HG03342 (cell line): ENCODE measurements at regions not wholly inside any gene's neighbourhood (a gene's known extent, or its start where the extent isn't known, plus 50 kb on each side); places are given as distances from the start of the nearest gene placed in this dataset.
"Not testable (repeated sequence)": the region's sequence is repeated elsewhere in the genome, so short reads cannot be mapped to it uniquely, and the experiment has no call there.

ENCODE experiments used
- ATAC-seq: cut with Tn5 transposase; IDR thresholded peaks from one replicate; pipeline ENCODE4 v1.9.1; 2021; ENCODE audit warnings: mild to moderate bottlenecking, moderate library complexity; ENCODE audit not compliant: unreplicated experiment

DNA sequence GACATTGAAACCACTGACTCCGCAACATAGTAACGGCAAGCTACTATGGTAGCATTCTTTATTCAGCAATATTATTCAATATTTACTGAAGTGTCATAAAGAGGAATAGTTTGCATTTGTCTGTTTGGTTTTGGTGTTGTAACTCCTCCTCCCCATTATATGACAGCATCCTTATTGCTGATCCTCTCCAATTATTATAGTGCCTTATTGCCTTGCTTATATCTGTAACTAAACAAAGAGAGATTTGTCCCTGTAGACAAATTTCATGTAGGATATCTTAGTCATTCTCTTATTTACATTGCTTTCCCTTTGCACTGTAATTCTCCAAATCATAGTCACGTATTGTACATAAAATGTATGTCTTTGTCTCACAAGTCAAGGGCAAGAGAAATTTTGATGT lies 1041.2 kb upstream of the ZEB2 start:
- no peak for ATAC-seq

- ATAC-seq, result no peak
Measured at GRCh38 chr2:145558617-145559350, 1038.9 kb upstream of the ZEB2 start.

- no peak for ATAC-seq
Measured at GRCh38 chr2:145555360-145555759, 1035.4 kb upstream of the ZEB2 start.

DNA sequence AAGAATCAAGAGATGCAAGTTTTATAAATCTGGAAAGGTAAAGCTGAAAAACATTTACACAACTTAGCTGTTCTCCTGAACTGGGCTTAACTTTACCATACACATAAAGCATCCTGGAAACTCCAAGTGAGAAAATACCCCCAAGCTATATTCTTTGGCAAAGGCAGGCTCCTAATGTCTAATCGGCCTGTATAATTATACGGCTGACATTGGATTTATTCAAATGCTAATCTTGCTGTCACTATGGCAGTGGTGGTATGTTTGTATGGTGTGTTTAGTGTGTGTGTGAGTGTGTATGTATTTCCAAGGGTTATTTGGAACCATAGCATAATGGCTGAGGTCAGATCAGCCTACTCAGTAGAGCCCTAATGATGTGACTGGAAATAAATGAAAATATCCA lies 1031.8 kb upstream of the ZEB2 start:
- ATAC-seq, result no peak

- no peak for ATAC-seq
Measured at GRCh38 chr2:145548479-145548878, 1028.6 kb upstream of the ZEB2 start.

DNA sequence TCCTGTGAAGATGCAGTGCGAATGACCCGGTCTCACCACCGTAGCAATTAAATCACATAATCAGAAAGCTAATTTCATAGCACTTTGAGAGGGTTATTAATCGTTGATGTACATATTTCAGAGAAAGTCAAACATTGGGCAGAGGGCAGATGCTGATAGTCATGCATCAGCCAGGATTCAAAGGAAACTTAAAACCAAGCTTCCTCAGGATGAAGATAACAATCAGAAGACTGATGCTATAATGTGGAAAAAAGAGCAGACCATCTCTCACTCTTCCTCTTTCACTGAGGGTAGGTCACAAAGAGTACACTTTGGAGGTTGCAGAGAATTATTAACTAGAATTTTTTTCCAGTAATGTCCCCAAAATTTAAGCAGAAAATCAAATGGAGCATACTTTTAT lies 1027.7 kb upstream of the ZEB2 start:
- no peak for ATAC-seq

DNA sequence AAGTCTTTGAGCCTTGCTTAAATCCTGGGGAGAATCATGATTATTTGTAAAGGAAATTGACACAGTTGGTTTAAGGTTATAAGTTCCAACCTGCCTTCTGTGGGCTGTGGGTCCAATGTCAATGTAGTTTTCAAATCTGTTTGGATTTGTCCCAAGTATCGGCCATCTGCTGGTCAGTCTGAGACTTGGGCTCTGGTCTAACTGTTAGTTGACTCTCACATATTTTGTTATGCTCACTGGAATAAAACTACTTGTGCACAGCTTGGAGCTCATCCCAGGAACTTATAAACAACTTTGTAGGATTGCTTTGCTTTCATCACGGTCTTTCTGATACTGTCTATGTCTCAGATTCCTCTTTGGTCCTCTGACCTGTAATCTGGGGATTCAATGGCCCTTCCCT lies 1026.2 kb upstream of the ZEB2 start:
- ATAC-seq, result no peak

DNA sequence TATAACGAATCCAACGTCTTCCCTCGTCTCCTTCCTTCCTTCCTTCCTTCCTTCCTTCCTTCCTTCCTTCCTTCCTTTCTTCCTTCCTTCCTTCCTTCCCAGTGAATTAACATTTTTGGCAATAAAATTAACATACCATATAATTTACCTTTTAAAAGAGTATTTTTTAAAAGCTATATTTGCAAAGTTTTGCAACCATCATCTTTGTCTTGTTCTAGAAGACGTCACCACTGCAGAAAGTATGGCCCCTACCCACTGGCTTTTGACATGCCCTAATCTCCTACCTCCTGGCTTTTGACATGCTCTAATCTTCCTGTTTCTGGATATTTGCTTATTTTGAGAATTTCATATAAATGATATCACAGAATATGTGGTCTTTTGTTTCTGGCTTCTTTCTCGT lies 1023.9 kb upstream of the ZEB2 start:
- ATAC-seq, result no peak

DNA sequence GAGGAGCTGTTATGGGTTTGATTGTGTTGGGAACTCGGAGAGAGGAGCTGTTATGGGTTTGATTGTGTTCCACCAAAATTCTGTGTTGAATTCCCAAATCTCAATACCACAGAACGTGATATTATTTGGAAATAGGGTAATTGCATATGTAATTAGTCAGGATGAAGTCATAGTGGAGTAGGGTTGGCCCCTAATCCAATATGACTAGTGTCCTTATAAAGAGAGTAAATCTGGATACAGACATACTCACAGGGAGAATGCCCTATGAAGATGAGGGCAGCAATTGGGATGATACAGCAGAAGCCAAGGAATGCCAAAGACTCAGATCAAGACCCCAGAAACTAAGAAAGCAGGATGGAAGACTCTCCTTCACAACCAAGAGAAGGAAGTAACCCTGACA lies 1023.2 kb upstream of the ZEB2 start:
- no peak for ATAC-seq

GRCh38 chr2:145541028-145541427 lies 1021.1 kb upstream of the ZEB2 start:
- no peak for ATAC-seq

- ATAC-seq, result no peak
Measured at GRCh38 chr2:145538661-145539350, 1018.9 kb upstream of the ZEB2 start.

GRCh38 chr2:145530653-145531052 lies 1010.7 kb upstream of the ZEB2 start:
- ATAC-seq, result peak; percentile 62

DNA sequence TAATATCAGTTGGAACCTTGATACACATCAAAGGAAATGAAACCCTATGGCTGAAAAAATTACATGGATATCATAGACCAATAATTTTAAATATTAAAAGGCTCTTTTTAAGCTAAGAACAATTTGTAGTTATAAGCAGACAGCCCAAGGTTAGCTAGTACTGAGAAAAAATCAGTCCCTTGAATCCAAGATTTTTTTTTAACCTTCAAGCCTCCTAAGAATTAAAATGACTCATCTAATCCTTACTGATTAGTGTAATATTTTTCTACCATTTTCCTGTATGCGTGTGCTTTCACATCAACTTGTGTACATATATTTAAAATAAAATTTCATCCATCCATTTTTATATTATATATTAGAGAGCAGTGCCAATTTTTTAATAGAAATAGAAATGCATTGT lies 1004.9 kb upstream of the ZEB2 start:
- ATAC-seq, result no peak

- no peak for ATAC-seq
Measured at GRCh38 chr2:145524303-145524702, 1004.4 kb upstream of the ZEB2 start.

- ATAC-seq, result not testable (repeated sequence)
Measured at GRCh38 chr2:145519254-145519653, 999.3 kb upstream of the ZEB2 start.

DNA sequence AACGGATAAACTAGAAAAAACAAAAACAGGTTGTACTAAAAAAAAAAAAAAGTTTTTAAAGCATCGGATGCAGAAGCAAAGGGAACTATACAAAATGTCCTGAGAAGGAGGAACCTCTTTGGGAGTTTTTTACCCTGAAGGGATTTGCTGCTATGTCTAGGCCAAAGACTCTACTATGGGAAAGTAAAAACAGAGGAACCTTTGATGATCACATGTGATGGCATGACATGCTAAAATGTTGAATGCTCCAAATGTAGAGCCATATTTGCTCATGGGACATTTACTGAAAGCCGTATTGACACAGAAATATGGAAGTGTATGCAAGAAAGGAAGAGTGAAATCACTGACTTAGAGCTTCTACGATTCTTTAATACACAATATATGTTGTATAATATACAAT lies 992.0 kb upstream of the ZEB2 start:
- no peak for ATAC-seq

- ATAC-seq, result no peak
Measured at GRCh38 chr2:145503511-145503910, 983.6 kb upstream of the ZEB2 start.

- no peak for ATAC-seq
Measured at GRCh38 chr2:145501920-145502319, 982.0 kb upstream of the ZEB2 start.

DNA sequence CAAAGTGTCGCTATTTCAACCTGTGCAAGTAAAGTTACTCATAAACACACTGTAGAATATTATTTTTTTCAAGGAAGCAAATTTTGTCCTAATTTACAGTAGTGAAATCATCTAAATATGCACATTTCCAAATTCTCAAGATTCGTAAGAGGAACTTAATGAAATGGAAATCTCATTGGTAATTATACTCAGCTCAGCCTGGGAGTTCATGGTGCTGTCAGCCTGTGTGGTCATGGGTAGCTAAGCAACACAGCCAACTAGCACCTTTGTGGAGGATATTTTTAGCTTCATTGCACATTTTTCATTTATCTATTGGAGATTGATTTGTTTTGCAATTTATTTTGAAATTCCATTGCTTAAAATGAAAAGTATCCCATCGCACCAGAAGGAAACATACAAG lies 975.7 kb upstream of the ZEB2 start:
- ATAC-seq, result no peak

DNA sequence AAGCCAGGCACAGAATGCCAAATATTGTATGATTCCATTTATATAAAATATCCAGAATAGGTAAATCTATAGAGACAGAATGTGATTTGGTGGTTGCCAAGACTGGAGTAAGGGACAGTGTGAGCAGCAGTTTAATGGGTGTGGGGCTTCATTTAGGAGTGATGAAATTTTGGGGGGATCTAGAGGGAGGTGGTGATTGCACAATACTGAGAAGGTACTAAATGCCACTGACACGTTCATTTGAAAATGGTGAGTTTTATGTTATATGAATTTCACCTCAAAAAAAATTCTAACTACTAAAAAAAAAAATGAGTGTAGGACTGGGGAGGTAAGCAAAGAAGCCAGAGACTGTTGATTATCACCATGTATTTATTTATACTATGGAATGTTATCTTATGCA lies 974.5 kb upstream of the ZEB2 start:
- ATAC-seq, result no peak

DNA sequence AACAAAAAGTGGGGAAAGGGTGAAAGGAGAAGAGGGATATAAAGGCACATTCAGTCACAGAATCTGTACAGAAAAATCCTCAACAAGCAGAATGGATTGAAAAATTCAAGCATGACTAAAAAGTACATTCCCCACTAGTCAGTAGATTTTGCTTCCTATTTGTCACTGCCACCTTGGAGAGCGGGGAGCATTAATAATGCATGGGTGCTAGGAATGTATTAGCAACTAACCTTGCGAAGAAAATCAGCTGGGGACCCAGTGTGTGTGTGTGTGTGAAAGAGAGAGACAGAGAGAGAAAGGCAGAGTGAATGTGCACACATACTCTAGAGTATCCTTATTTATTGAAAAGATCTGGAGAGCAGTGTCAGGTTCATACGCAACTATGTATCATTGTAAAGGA lies 968.7 kb upstream of the ZEB2 start:
- no peak for ATAC-seq

DNA sequence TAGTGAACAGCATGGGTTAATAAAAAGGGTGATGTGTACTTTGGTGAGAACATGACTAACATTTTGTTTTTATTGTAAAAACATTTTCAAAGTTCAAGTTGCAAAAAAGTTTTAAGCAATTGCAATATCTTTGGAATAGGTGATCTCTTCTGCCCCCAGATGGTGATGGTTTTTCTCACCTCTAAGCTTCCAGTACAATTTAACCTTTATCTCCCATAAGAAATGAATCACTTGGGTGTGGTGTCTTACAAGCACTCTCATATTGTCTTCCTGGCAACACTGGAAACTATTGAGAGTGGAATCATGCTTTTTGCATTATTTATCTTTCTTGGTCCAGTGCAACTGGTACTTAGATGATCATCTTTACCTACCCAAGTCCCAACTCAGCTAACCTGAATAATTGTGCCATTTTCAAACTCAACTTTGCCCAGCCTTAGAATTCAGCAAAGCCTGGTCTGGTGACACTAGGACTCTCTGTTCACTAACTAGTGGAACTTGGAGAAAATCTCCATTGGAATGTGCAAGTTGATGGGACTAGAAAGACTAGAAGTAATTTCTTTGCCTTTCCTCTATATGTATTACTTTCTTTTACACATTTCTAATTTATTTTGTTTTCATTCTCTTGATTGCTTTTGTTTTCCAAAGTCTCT lies 964.7 kb upstream of the ZEB2 start:
- no peak for ATAC-seq
